HepG2 (cell line): ENCODE measurements at regions not wholly inside any gene's neighbourhood (a gene's known extent, or its start where the extent isn't known, plus 50 kb on each side); places are given as distances from the start of the nearest gene placed in this dataset.

Experiments
- ATAC-seq: fragments of 200-7000 bp; cut with Tn5 transposase; 3 replicates; pipeline ENCODE4 v1.9.1; 2020; ENCODE audit warnings: mild to moderate bottlenecking, moderate library complexity
- BruUV-seq: library from RNA; stranded (reverse); fragments of 400-500 nt; replicated peaks from 2 replicates; lab custom pipeline; 2021; lab: Mats Ljungman, UMichigan
- CTCF ChIA-PET: fragments of 300-600 bp; formaldehyde crosslinking; extraction: SDS; loops from one replicate; lab custom pipeline; 2021; ENCODE audit warnings: low total read pairs, inconsistent platforms, low intra/inter-chr PET ratio; lab: Yijun Ruan, JAX
- POLR2A ChIA-PET: fragments of 350-600 bp; sonication (Branson Sonifier 250); formaldehyde crosslinking; loops from one replicate; lab custom pipeline; 2020; ENCODE audit warnings: antibody characterized with exemption, inconsistent platforms; lab: Yijun Ruan, JAX
- DNase-seq: peaks from one replicate; pipeline ENCODE4 v3.0.0-alpha.2; 2015; ENCODE audit warnings: low spot score
- FAIRE-seq: peaks from 3 replicates; lab custom pipeline; 2011; peaks lifted over from hg19 to GRCh38; lab: Jason Lieb, UNC
- H2AFZ ChIP-seq: one replicate; pipeline ENCODE4 v1.6.1; 2011; ENCODE audit warnings: low read length, inconsistent platforms
- H3K27ac ChIP-seq: fragments of 300-600 bp; 3 replicates; pipeline ENCODE4 v1.8.0; 2011; ENCODE audit warnings: mixed run types, mild to moderate bottlenecking, mixed read lengths, low read length, inconsistent platforms; ENCODE audit not compliant: insufficient read depth; ENCODE audit errors: extremely low read length
- H3K27me3 ChIP-seq, 2 experiments: fragments of 200-600 bp in 1 of 2; 2 replicates in 1 of 2; 3 replicates in 1 of 2; pipeline versions ENCODE4 v1.6.0 to v1.8.0; 2011; ENCODE audit warnings: low read length in 2 of 2, mild to moderate bottlenecking in 2 of 2, moderate library complexity in 2 of 2, inconsistent platforms in 1 of 2; ENCODE audit not compliant: insufficient read depth in 2 of 2, control insufficient read depth in 1 of 2
- H3K36me3 ChIP-seq, 2 experiments: fragments of 200-600 bp in 1 of 2; replicated peaks in 1 of 2; 2 replicates in 1 of 2; 3 replicates in 1 of 2; pipeline versions ENCODE4 v1.5.1 to v1.8.0; 2011; ENCODE audit warnings: low read length in 2 of 2, inconsistent platforms in 1 of 2; ENCODE audit not compliant: insufficient read depth in 2 of 2, control insufficient read depth in 1 of 2
- H3K4me1 ChIP-seq: 2 replicates; pipeline ENCODE4 v1.5.1; 2012; ENCODE audit warnings: low read length, inconsistent platforms; ENCODE audit not compliant: insufficient read depth
- H3K4me2 ChIP-seq: 2 replicates; pipeline ENCODE4 v1.6.0; 2011; ENCODE audit warnings: low read depth, low read length, inconsistent platforms
- H3K4me3 ChIP-seq, 3 experiments: fragments of 200-600 bp in 1 of 3; sonication (generic), shearing (Covaris generic) in 1 of 3; replicated peaks in 1 of 3; 2 replicates each; pipeline ENCODE4 v1.5.1; 2011 to 2016; ENCODE audit warnings: low read length in 3 of 3, inconsistent platforms in 2 of 3, low read depth in 2 of 3, mild to moderate bottlenecking in 2 of 3, control low read depth in 1 of 3, mixed read lengths in 1 of 3; ENCODE audit not compliant: insufficient read depth in 1 of 3
- H3K79me2 ChIP-seq: one replicate; pipeline ENCODE4 v1.6.1; 2011; ENCODE audit warnings: low read length, inconsistent platforms; ENCODE audit not compliant: insufficient read depth
- H3K9ac ChIP-seq: 2 replicates; pipeline ENCODE4 v1.6.0; 2011; ENCODE audit warnings: mild to moderate bottlenecking, low read depth, low read length, inconsistent platforms; ENCODE audit not compliant: insufficient read depth
- H3K9me3 ChIP-seq: 2 replicates; pipeline ENCODE4 v1.5.1; 2012; ENCODE audit warnings: mild to moderate bottlenecking, low read length
- H4K20me1 ChIP-seq: 2 replicates; pipeline ENCODE4 v1.6.0; 2011; ENCODE audit warnings: inconsistent platforms, mild to moderate bottlenecking, low read length, moderate library complexity; ENCODE audit not compliant: insufficient read depth
- BORCS8-MEF2B ChIP-seq: sonication (generic); formaldehyde crosslinking; IDR thresholded peaks from 2 replicates; pipeline ENCODE4 v1.8.0; 2022; ENCODE audit warnings: mild to moderate bottlenecking, missing genetic modification reagents
- MAFK ChIP-seq, 2 experiments: IDR thresholded peaks in 1 of 2; conservative IDR thresholded peaks in 1 of 2; 2 replicates each; pipeline ENCODE4 v1.6.1; 2011; ENCODE audit warnings: improper control_type of control experiment in 2 of 2, low read length in 2 of 2
- PCBP1 ChIP-seq: fragments of 200-400 bp; formaldehyde crosslinking; IDR thresholded peaks from 2 replicates; pipeline ENCODE4 v1.6.1; 2017; ENCODE audit warnings: mild to moderate bottlenecking, low read depth, low read length, borderline replicate concordance
- ZFP36L1 ChIP-seq: sonication (generic); formaldehyde crosslinking; IDR thresholded peaks from 2 replicates; pipeline ENCODE4 v1.8.0; 2022; ENCODE audit warnings: mild to moderate bottlenecking, missing genetic modification reagents, moderate library complexity
- WGBS: methylation state at CpG from one replicate; pipeline ENCODE4 v1.1.6; 2017; ENCODE audit warnings: low lambda C conversion rate; 5-methylcytosine and 5-hydroxymethylcytosine counted together
- in situ Hi-C: cut with HindIII; loops from 2 replicates; pipeline ENCODE4 v1.10.0; 2017; ENCODE audit warnings: low pct_unique_long_range_greater_than_20kb; ENCODE audit not compliant: extremely low pct_ligation_motif_present
- intact Hi-C: fragments of 100-400 bp; cut with micrococcal nuclease; formaldehyde crosslinking; loops from one replicate; pipeline ENCODE4 v1.10.0; 2022; ENCODE audit not compliant: unreplicated experiment
- TF ChIP-seq, protein P1 (sequence below): IDR thresholded peaks from 2 replicates; pipeline ENCODE4 v1.6.1; 2016; ENCODE audit warnings: control low read depth
- TF ChIP-seq, protein P2 (sequence below): sonication (generic); formaldehyde crosslinking; IDR thresholded peaks from 2 replicates; pipeline ENCODE4 v1.4.0; 2020; ENCODE audit warnings: missing genetic modification reagents, borderline replicate concordance
- TF ChIP-seq, protein P3 (sequence below): sonication (generic); formaldehyde crosslinking; IDR thresholded peaks from 2 replicates; pipeline ENCODE4 v1.5.1; 2020; ENCODE audit warnings: missing genetic modification reagents, mild to moderate bottlenecking, borderline replicate concordance
- TF ChIP-seq, protein P4 (sequence below): IDR thresholded peaks from 2 replicates; pipeline ENCODE4 v1.6.1; 2016; ENCODE audit warnings: low read depth
- TF ChIP-seq, protein P5 (sequence below): sonication (generic); formaldehyde crosslinking; IDR thresholded peaks from 2 replicates; pipeline ENCODE4 v1.4.0; 2020; ENCODE audit warnings: missing genetic modification reagents, borderline replicate concordance

DNA sequence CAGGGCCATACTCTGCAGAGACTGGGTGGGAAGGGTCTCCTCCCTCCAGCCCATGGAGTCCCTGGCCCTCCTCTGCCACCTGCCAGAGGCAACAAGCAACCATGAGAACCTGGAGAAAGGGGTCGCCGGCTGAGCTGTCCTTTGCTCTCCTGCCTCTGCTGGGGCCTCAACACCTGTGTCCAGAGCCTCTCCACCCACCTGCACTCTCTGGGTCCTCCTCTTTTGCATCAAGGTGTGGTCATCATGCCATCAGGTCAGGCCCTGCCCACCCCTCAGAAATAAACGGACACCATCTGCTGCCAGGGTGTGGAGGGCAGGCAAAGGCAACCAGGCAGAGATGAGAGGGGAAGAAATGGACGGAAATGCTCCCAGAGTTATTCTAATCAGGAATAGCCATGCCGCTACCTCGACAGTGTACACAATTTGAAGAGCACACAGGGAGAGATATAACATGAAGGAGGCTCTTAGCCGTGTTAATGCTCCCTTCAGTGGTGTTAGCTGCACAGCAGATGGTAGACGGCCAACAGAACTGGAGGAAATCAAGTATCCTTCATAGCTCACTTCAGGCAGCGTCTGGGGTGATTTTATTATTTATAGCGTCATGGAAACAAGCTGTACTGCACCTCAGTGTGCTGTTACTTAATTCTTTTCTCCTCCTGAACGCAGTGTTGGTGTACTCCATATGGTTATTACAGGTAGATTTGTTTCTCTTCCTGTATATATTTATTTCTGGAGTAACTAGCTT lies 247.9 kb downstream of the TSN start:
- no peaks in the 10 kb centered on the region for H3K4me1 ChIP-seq
- POLR2A ChIA-PET, result no interaction called here
- no peaks in the 10 kb centered on the region for H3K79me2 ChIP-seq
- in situ Hi-C loops (no loop called here), intact Hi-C loops (no loop called here)
- no peaks in the 10 kb centered on the region for H3K9me3 ChIP-seq
- H3K4me3 ChIP-seq, result no peak overlapping the region
- H2AFZ ChIP-seq, result no peak overlapping the region
- TF ChIP-seq BORCS8-MEF2B (CRISPR knock-in tag) (no peak), MAFK (conservative IDR thresholded peaks at IDR 0.05 in 1 of 2, IDR thresholded peaks at IDR 0.05 in 1 of 2; ENCODE audit: low read length in 2 of 2) (no peak), ZFP36L1 (CRISPR knock-in tag) (no peak), PCBP1 (no peak)
- TF ChIP-seq, protein P1, sequence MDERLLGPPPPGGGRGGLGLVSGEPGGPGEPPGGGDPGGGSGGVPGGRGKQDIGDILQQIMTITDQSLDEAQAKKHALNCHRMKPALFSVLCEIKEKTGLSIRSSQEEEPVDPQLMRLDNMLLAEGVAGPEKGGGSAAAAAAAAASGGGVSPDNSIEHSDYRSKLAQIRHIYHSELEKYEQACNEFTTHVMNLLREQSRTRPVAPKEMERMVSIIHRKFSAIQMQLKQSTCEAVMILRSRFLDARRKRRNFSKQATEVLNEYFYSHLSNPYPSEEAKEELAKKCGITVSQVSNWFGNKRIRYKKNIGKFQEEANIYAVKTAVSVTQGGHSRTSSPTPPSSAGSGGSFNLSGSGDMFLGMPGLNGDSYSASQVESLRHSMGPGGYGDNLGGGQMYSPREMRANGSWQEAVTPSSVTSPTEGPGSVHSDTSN, result no peak
- TF ChIP-seq, protein P2, sequence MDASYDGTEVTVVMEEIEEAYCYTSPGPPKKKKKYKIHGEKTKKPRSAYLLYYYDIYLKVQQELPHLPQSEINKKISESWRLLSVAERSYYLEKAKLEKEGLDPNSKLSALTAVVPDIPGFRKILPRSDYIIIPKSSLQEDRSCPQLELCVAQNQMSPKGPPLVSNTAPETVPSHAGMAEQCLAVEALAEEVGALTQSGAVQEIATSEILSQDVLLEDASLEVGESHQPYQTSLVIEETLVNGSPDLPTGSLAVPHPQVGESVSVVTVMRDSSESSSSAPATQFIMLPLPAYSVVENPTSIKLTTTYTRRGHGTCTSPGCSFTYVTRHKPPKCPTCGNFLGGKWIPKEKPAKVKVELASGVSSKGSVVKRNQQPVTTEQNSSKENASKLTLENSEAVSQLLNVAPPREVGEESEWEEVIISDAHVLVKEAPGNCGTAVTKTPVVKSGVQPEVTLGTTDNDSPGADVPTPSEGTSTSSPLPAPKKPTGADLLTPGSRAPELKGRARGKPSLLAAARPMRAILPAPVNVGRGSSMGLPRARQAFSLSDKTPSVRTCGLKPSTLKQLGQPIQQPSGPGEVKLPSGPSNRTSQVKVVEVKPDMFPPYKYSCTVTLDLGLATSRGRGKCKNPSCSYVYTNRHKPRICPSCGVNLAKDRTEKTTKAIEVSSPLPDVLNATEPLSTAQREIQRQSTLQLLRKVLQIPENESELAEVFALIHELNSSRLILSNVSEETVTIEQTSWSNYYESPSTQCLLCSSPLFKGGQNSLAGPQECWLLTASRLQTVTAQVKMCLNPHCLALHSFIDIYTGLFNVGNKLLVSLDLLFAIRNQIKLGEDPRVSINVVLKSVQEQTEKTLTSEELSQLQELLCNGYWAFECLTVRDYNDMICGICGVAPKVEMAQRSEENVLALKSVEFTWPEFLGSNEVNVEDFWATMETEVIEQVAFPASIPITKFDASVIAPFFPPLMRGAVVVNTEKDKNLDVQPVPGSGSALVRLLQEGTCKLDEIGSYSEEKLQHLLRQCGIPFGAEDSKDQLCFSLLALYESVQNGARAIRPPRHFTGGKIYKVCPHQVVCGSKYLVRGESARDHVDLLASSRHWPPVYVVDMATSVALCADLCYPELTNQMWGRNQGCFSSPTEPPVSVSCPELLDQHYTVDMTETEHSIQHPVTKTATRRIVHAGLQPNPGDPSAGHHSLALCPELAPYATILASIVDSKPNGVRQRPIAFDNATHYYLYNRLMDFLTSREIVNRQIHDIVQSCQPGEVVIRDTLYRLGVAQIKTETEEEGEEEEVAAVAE (CRISPR knock-in tag), result no peak
- TF ChIP-seq, protein P3, sequence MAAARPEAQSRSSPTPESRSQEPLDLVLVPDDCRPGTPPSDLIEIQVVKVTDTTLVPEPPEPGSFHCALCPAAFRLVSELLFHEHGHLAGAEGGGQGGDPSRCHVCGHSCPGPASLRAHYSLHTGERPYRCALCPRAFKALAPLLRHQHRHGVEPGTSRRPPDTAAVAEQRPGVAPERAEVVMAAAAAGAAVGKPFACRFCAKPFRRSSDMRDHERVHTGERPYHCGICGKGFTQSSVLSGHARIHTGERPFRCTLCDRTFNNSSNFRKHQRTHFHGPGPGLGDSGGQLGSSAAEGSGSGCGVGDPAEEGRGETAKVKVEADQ, result no peak
- TF ChIP-seq, protein P4, sequence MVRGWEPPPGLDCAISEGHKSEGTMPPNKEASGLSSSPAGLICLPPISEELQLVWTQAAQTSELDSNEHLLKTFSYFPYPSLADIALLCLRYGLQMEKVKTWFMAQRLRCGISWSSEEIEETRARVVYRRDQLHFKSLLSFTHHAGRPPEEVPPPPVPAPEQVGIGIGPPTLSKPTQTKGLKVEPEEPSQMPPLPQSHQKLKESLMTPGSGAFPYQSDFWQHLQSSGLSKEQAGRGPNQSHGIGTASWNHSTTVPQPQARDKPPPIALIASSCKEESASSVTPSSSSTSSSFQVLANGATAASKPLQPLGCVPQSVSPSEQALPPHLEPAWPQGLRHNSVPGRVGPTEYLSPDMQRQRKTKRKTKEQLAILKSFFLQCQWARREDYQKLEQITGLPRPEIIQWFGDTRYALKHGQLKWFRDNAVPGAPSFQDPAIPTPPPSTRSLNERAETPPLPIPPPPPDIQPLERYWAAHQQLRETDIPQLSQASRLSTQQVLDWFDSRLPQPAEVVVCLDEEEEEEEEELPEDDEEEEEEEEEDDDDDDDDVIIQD (CRISPR knock-in tag), result no peak
- TF ChIP-seq, protein P5, sequence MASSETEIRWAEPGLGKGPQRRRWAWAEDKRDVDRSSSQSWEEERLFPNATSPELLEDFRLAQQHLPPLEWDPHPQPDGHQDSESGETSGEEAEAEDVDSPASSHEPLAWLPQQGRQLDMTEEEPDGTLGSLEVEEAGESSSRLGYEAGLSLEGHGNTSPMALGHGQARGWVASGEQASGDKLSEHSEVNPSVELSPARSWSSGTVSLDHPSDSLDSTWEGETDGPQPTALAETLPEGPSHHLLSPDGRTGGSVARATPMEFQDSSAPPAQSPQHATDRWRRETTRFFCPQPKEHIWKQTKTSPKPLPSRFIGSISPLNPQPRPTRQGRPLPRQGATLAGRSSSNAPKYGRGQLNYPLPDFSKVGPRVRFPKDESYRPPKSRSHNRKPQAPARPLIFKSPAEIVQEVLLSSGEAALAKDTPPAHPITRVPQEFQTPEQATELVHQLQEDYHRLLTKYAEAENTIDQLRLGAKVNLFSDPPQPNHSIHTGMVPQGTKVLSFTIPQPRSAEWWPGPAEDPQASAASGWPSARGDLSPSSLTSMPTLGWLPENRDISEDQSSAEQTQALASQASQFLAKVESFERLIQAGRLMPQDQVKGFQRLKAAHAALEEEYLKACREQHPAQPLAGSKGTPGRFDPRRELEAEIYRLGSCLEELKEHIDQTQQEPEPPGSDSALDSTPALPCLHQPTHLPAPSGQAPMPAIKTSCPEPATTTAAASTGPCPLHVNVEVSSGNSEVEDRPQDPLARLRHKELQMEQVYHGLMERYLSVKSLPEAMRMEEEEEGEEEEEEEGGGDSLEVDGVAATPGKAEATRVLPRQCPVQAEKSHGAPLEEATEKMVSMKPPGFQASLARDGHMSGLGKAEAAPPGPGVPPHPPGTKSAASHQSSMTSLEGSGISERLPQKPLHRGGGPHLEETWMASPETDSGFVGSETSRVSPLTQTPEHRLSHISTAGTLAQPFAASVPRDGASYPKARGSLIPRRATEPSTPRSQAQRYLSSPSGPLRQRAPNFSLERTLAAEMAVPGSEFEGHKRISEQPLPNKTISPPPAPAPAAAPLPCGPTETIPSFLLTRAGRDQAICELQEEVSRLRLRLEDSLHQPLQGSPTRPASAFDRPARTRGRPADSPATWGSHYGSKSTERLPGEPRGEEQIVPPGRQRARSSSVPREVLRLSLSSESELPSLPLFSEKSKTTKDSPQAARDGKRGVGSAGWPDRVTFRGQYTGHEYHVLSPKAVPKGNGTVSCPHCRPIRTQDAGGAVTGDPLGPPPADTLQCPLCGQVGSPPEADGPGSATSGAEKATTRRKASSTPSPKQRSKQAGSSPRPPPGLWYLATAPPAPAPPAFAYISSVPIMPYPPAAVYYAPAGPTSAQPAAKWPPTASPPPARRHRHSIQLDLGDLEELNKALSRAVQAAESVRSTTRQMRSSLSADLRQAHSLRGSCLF (CRISPR knock-in tag), result no peak
- H3K36me3 ChIP-seq, result no peaks in the 10 kb centered on the region
- no peak for ATAC-seq
- no peak overlapping the region for H3K27ac ChIP-seq
- no peak overlapping the region for H3K4me2 ChIP-seq
- no peak overlapping the region for H3K9ac ChIP-seq
- WGBS, result 22% methylated on average over 11 of the region's 11 CpGs
- BruUV-seq, result no TSS peak
- no peak for FAIRE-seq
- no peaks in the 10 kb centered on the region; a peak in 1 of 5 replicates for H3K27me3 ChIP-seq
- DNase-seq, result no peak
- CTCF ChIA-PET, result no interaction called here
- no peaks in the 10 kb centered on the region for H4K20me1 ChIP-seq
